Neural cell (in vitro differentiated cells): ENCODE measurements at regions not wholly inside any gene's neighbourhood (a gene's known extent, or its start where the extent isn't known, plus 50 kb on each side); places are given as distances from the start of the nearest gene placed in this dataset.

Experiments
- CTCF ChIP-seq: fragments of 450-650 bp; IDR thresholded peaks from 2 replicates; pipeline ENCODE4 v1.5.1; 2014; ENCODE audit warnings: antibody characterized with exemption, mild to moderate bottlenecking, moderate library complexity; ENCODE audit not compliant: poor library complexity, severe bottlenecking
- EP300 ChIP-seq: fragments of 450-650 bp; conservative IDR thresholded peaks from 2 replicates; pipeline ENCODE4 v1.6.1; 2014; ENCODE audit warnings: antibody characterized with exemption, mild to moderate bottlenecking, moderate library complexity; ENCODE audit not compliant: poor library complexity, severe bottlenecking
- EZH2 ChIP-seq: fragments of 200-600, 300-800 bp; shearing (Covaris generic), sonication (generic); IDR thresholded peaks from 2 replicates; pipeline ENCODE4 v1.6.1; 2014; ENCODE audit warnings: antibody characterized with exemption, low read length, borderline replicate concordance, mild to moderate bottlenecking; ENCODE audit not compliant: insufficient read depth, poor library complexity, severe bottlenecking
- MXI1 ChIP-seq: fragments of 450-650 bp; conservative IDR thresholded peaks from 2 replicates; pipeline ENCODE4 v1.6.1; 2014; ENCODE audit warnings: antibody characterized with exemption, mild to moderate bottlenecking; ENCODE audit not compliant: poor library complexity, severe bottlenecking
- POLR2AphosphoS5 ChIP-seq: IDR thresholded peaks from 2 replicates; pipeline ENCODE4 v1.6.1; 2012
- RAD21 ChIP-seq: fragments of 450-650 bp; conservative IDR thresholded peaks from 2 replicates; pipeline ENCODE4 v1.6.1; 2014; ENCODE audit warnings: antibody characterized with exemption, mild to moderate bottlenecking, moderate library complexity
- REST ChIP-seq: IDR thresholded peaks from 2 replicates; pipeline ENCODE4 v1.6.1; 2012; ENCODE audit warnings: borderline replicate concordance
- SMC3 ChIP-seq: fragments of 450-650 bp; conservative IDR thresholded peaks from 2 replicates; pipeline ENCODE4 v1.6.1; 2014; ENCODE audit warnings: antibody characterized with exemption, mild to moderate bottlenecking, moderate library complexity; ENCODE audit not compliant: poor library complexity
- TAF1 ChIP-seq: IDR thresholded peaks from 2 replicates; pipeline ENCODE4 v1.6.1; 2012; ENCODE audit warnings: low read depth

GRCh38 chr10:120650705-120651399 is 193.8 kb downstream of the PLPP4 start:
- TF ChIP-seq CTCF (no peak), TAF1 (no peak), REST (no peak), POLR2AphosphoS5 (no peak), RAD21 (no peak), EZH2 (no peak), EP300 (no peak), MXI1 (no peak), SMC3 (no peak)
